ENCODE measurements at regions not wholly inside any gene's neighbourhood (a gene's known extent, or its start where the extent isn't known, plus 50 kb on each side); places are given as distances from the start of the nearest gene placed in this dataset. TPM values are rescaled to one million over a fixed set of nuclear protein-coding genes. Genes with fewer than 3 reads are reported as not detected.

Small RNA genes lying in the stretch of these regions (small RNA-seq; reads per million reads assigned to genes)
- gene RNU6-1271P, result not detected
